H9 (cell line): ENCODE measurements at regions not wholly inside any gene's neighbourhood (a gene's known extent, or its start where the extent isn't known, plus 50 kb on each side); places are given as distances from the start of the nearest gene placed in this dataset.

Experiments
- DNase-seq: peaks from one replicate; pipeline ENCODE4 v3.0.0-alpha.2; 2017
- H2AFZ ChIP-seq: one replicate; pipeline ENCODE4 v1.6.1; 2013; ENCODE audit warnings: mild to moderate bottlenecking, low read length, control low read depth, moderate library complexity
- H2AK5ac ChIP-seq: 2 replicates; pipeline ENCODE4 v1.6.1; 2013; ENCODE audit warnings: low read length, control low read depth, mixed read lengths; ENCODE audit not compliant: insufficient read length
- H2BK120ac ChIP-seq: one replicate; pipeline ENCODE4 v1.6.1; 2013; ENCODE audit warnings: low read depth, mild to moderate bottlenecking, low read length, control low read depth, inconsistent platforms; ENCODE audit not compliant: poor library complexity, severe bottlenecking
- H2BK12ac ChIP-seq: 2 replicates; pipeline ENCODE4 v1.6.1; 2013; ENCODE audit warnings: low read length, control low read depth, mixed read lengths, low read depth; ENCODE audit not compliant: insufficient read length
- H2BK15ac ChIP-seq: 2 replicates; pipeline ENCODE4 v1.6.1; 2013; ENCODE audit warnings: low read depth, low read length, control low read depth
- H2BK20ac ChIP-seq: one replicate; pipeline ENCODE4 v1.6.1; 2013; ENCODE audit warnings: low read depth, mild to moderate bottlenecking, low read length, control low read depth, inconsistent platforms; ENCODE audit not compliant: poor library complexity, severe bottlenecking
- H2BK5ac ChIP-seq: 2 replicates; pipeline ENCODE4 v1.6.1; 2013; ENCODE audit warnings: low read length, control low read depth, mixed read lengths; ENCODE audit not compliant: insufficient read length
- H3K14ac ChIP-seq: 2 replicates; pipeline ENCODE4 v1.6.1; 2013; ENCODE audit warnings: low read length, control low read depth; ENCODE audit not compliant: insufficient read depth
- H3K18ac ChIP-seq: 2 replicates; pipeline ENCODE4 v1.6.1; 2013; ENCODE audit warnings: low read depth, mild to moderate bottlenecking, mixed read lengths, low read length, control low read depth; ENCODE audit not compliant: insufficient read length
- H3K23ac ChIP-seq: 2 replicates; pipeline ENCODE4 v1.6.1; 2013; ENCODE audit warnings: low read length, control low read depth, mixed read lengths, low read depth; ENCODE audit not compliant: insufficient read length
- H3K23me2 ChIP-seq: 2 replicates; pipeline ENCODE4 v1.6.1; 2013; ENCODE audit warnings: low read depth, mild to moderate bottlenecking, mixed read lengths, low read length, control low read depth; ENCODE audit not compliant: insufficient read length, poor library complexity, severe bottlenecking
- H3K27ac ChIP-seq: 2 replicates; pipeline ENCODE4 v1.5.1; 2013; ENCODE audit warnings: low read length, control low read depth, mixed read lengths, low read depth; ENCODE audit not compliant: insufficient read length
- H3K27me3 ChIP-seq: 2 replicates; pipeline ENCODE4 v1.6.1; 2013; ENCODE audit warnings: low read length, control low read depth, inconsistent platforms; ENCODE audit not compliant: insufficient read depth
- H3K4ac ChIP-seq: 2 replicates; pipeline ENCODE4 v1.6.1; 2013; ENCODE audit warnings: low read depth, mild to moderate bottlenecking, control low read depth, inconsistent platforms, low read length, moderate library complexity
- H3K4me1 ChIP-seq: 2 replicates; pipeline ENCODE4 v1.6.1; 2013; ENCODE audit warnings: low read length, control low read depth, inconsistent platforms; ENCODE audit not compliant: insufficient read depth
- H3K4me2 ChIP-seq: 2 replicates; pipeline ENCODE4 v1.6.1; 2013; ENCODE audit warnings: low read length, control low read depth, mixed read lengths; ENCODE audit not compliant: insufficient read length, insufficient read depth
- H3K56ac ChIP-seq: 2 replicates; pipeline ENCODE4 v1.6.1; 2013; ENCODE audit warnings: low read depth, mild to moderate bottlenecking, mixed read lengths, low read length, control low read depth; ENCODE audit not compliant: insufficient read length
- H3K79me1 ChIP-seq: 2 replicates; pipeline ENCODE4 v1.6.1; 2013; ENCODE audit warnings: low read depth, mild to moderate bottlenecking, moderate library complexity, low read length, control low read depth, inconsistent platforms; ENCODE audit not compliant: insufficient read depth, poor library complexity, severe bottlenecking
- H3K79me2 ChIP-seq: 2 replicates; pipeline ENCODE4 v1.6.1; 2013; ENCODE audit warnings: low read length, control low read depth, inconsistent platforms; ENCODE audit not compliant: insufficient read depth
- H3K9ac ChIP-seq: 2 replicates; pipeline ENCODE4 v1.6.1; 2013; ENCODE audit warnings: low read length, control low read depth, mixed read lengths; ENCODE audit not compliant: insufficient read length; ENCODE audit errors: extremely low read depth
- H3K9me3 ChIP-seq: one replicate; pipeline ENCODE4 v1.6.1; 2013; ENCODE audit warnings: low read depth, low read length, inconsistent platforms; ENCODE audit not compliant: control insufficient read depth
- H3T11ph ChIP-seq: one replicate; pipeline ENCODE4 v1.6.1; 2013; ENCODE audit warnings: mild to moderate bottlenecking, low read length, control low read depth, inconsistent platforms
- H4K20me1 ChIP-seq: one replicate; pipeline ENCODE4 v1.6.1; 2013; ENCODE audit not compliant: control insufficient read depth, insufficient read length, insufficient read depth
- H4K5ac ChIP-seq: 2 replicates; pipeline ENCODE4 v1.6.1; 2013; ENCODE audit warnings: low read depth, mild to moderate bottlenecking, mixed read lengths, low read length, control low read depth; ENCODE audit not compliant: insufficient read length
- H4K8ac ChIP-seq: replicated peaks from 2 replicates; pipeline ENCODE4 v1.6.1; 2013; ENCODE audit warnings: low read length, control low read depth, mixed read lengths, low read depth; ENCODE audit not compliant: insufficient read length
- H4K91ac ChIP-seq: 2 replicates; pipeline ENCODE4 v1.6.1; 2013; ENCODE audit warnings: low read depth, mild to moderate bottlenecking, moderate library complexity, mixed read lengths, low read length, control low read depth; ENCODE audit not compliant: insufficient read length
- H3K27ac Mint-ChIP-seq, 3 experiments: 2 replicates in 2 of 3; 3 replicates in 1 of 3; pipeline ENCODE4 v1.8.0; 2020 to 2021; ENCODE audit warnings: mixed read lengths in 3 of 3, mild to moderate bottlenecking in 1 of 3, moderate library complexity in 1 of 3
- H3K27me3 Mint-ChIP-seq: 2 replicates; pipeline ENCODE4 v1.8.0; 2021; ENCODE audit warnings: low read depth, mild to moderate bottlenecking, moderate library complexity, mixed read lengths
- H3K36me3 Mint-ChIP-seq, 3 experiments: 2 replicates in 2 of 3; 3 replicates in 1 of 3; pipeline ENCODE4 v1.8.0; 2020 to 2021; ENCODE audit warnings: low read depth in 3 of 3, mixed read lengths in 3 of 3; ENCODE audit not compliant: insufficient read depth in 1 of 3
- H3K4me1 Mint-ChIP-seq, 2 experiments: 2 replicates each; pipeline ENCODE4 v1.8.0; 2020; ENCODE audit warnings: mixed read lengths in 2 of 2
- H3K4me3 Mint-ChIP-seq, 2 experiments: 2 replicates in 1 of 2; 3 replicates in 1 of 2; pipeline ENCODE4 v1.8.0; 2020 to 2021; ENCODE audit warnings: mild to moderate bottlenecking in 2 of 2, mixed read lengths in 2 of 2, moderate library complexity in 1 of 2
- H3K9me3 Mint-ChIP-seq, 2 experiments: 2 replicates in 1 of 2; 3 replicates in 1 of 2; pipeline ENCODE4 v1.8.0; 2020; ENCODE audit warnings: mild to moderate bottlenecking in 2 of 2, mixed read lengths in 2 of 2, moderate library complexity in 1 of 2
- WGBS: extraction: QIAGEN DNeasy Blood & Tissue Kit; methylation state at CpG from one replicate; pipeline ENCODE4 v1.1.7; 2013; ENCODE audit warnings: missing lambda C conversion rate, low lambda C conversion rate, mixed read lengths; ENCODE audit not compliant: insufficient read length; ENCODE audit errors: extremely low coverage; 5-methylcytosine and 5-hydroxymethylcytosine counted together
- TF ChIP-seq, protein P1 (sequence below): fragments of 200-600 bp; sonication (generic); conservative IDR thresholded peaks from 3 replicates; pipeline ENCODE4 v1.8.0; 2021; ENCODE audit warnings: antibody characterized with exemption, mild to moderate bottlenecking

DNA sequence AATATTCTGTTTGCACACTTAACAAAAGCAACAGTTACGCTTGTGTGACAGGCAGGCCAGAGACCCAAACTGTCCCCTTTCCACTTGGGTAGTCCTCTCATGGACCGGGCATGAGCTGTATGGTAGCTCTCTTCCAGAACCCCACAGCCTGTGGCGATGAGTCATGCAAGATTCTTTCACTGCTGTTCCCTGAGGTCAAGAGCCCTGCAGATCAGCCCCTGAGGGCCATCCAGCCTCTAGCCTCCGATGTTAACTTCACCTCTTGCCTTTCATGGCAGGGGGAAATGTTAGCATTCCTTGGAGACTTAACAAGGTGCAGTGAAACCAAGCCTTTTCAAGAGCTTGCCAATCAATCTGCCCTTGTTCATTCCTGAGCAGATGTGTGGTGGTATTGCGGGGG lies 63.2 kb upstream of the DEUP1 start:
- H2AK5ac ChIP-seq, result no peak overlapping the region
- WGBS, result no CpG with 5 or more reads among the region's 5 CpGs
- H4K20me1 ChIP-seq, result no peaks in the 10 kb centered on the region
- Mint-ChIP-seq H3K27me3 (no peaks in the 10 kb centered on the region), H3K27ac (no peak overlapping the region), H3K4me3 (no peak overlapping the region), H3K4me1 (no peaks in the 10 kb centered on the region), H3K9me3 (peaks cover 4 to 5% of the 10 kb centered on the region in 2 experiments; a peak in 2 of 5 replicates), H3K36me3 (peaks cover 0 to 7% (median 7%) of the 10 kb centered on the region in 3 experiments; a peak in 3 of 7 replicates)
- H3T11ph ChIP-seq, result no peak overlapping the region
- H2BK12ac ChIP-seq, result no peak overlapping the region
- H4K5ac ChIP-seq, result no peak overlapping the region
- no peak overlapping the region for H4K91ac ChIP-seq
- no peaks in the 10 kb centered on the region for H3K23me2 ChIP-seq
- H2BK20ac ChIP-seq, result no peak overlapping the region
- no peak overlapping the region for H3K56ac ChIP-seq
- DNase-seq, result peak; percentile 34
- no peak overlapping the region for H3K9ac ChIP-seq
- no peaks in the 10 kb centered on the region for H3K9me3 ChIP-seq
- no peak overlapping the region for H3K27ac ChIP-seq
- no peak overlapping the region for H3K4me2 ChIP-seq
- H3K18ac ChIP-seq, result no peak overlapping the region
- H3K27me3 ChIP-seq, result no peaks in the 10 kb centered on the region
- no peak overlapping the region for H2BK15ac ChIP-seq
- H2BK5ac ChIP-seq, result no peak overlapping the region
- no peak overlapping the region for H4K8ac ChIP-seq
- no peak overlapping the region for H3K4ac ChIP-seq
- no peak overlapping the region for H2BK120ac ChIP-seq
- no peak overlapping the region for H3K23ac ChIP-seq
- H3K79me1 ChIP-seq, result no peaks in the 10 kb centered on the region
- TF ChIP-seq, protein P1, sequence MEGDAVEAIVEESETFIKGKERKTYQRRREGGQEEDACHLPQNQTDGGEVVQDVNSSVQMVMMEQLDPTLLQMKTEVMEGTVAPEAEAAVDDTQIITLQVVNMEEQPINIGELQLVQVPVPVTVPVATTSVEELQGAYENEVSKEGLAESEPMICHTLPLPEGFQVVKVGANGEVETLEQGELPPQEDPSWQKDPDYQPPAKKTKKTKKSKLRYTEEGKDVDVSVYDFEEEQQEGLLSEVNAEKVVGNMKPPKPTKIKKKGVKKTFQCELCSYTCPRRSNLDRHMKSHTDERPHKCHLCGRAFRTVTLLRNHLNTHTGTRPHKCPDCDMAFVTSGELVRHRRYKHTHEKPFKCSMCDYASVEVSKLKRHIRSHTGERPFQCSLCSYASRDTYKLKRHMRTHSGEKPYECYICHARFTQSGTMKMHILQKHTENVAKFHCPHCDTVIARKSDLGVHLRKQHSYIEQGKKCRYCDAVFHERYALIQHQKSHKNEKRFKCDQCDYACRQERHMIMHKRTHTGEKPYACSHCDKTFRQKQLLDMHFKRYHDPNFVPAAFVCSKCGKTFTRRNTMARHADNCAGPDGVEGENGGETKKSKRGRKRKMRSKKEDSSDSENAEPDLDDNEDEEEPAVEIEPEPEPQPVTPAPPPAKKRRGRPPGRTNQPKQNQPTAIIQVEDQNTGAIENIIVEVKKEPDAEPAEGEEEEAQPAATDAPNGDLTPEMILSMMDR, result no peak
- H3K14ac ChIP-seq, result no peak overlapping the region; the same call in 1 of the 2 replicates
- H3K79me2 ChIP-seq, result no peaks in the 10 kb centered on the region
- H2AFZ ChIP-seq, result no peak overlapping the region
- no peaks in the 10 kb centered on the region for H3K4me1 ChIP-seq
